ENCODE measurements at regions not wholly inside any gene's neighbourhood (a gene's known extent, or its start where the extent isn't known, plus 50 kb on each side); places are given as distances from the start of the nearest gene placed in this dataset.

DNA sequence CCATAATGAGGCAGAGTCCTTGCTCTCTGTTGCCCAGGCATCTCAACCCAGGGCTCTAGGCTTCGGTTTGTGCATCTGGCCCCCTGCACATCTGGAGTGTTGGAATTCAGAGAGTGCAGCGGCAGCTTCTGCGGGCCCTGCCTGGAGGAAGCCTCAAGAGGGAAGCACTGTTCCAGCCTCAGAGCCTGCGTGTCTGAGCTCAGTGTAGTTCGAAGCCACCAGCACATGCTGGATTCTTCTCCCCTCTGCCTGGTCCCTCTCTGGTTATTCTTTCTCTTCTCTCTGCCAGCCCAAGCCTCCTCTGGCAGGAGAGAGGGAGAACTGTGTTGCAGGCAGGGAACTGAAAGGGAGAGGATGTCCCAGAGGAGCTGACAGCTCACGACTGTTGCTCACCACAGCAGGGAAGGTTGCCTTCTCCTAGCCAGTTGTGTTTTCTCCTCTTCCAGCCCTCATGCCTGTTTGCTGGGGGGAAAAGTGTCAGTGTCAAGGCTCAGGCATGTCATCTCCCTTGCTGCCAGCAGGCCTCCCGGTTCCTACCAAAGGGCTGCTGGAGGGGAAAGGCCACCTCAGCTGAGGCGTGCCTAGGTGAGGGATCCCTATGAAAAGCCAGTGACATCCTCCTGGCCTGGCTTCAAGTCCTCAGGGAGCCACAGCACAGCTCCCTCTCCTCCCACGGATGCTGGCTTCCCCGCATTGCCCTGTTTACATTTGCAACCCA lies 126.0 kb upstream of the LRFN2 start:
- TF ChIP-seq, protein P1, sequence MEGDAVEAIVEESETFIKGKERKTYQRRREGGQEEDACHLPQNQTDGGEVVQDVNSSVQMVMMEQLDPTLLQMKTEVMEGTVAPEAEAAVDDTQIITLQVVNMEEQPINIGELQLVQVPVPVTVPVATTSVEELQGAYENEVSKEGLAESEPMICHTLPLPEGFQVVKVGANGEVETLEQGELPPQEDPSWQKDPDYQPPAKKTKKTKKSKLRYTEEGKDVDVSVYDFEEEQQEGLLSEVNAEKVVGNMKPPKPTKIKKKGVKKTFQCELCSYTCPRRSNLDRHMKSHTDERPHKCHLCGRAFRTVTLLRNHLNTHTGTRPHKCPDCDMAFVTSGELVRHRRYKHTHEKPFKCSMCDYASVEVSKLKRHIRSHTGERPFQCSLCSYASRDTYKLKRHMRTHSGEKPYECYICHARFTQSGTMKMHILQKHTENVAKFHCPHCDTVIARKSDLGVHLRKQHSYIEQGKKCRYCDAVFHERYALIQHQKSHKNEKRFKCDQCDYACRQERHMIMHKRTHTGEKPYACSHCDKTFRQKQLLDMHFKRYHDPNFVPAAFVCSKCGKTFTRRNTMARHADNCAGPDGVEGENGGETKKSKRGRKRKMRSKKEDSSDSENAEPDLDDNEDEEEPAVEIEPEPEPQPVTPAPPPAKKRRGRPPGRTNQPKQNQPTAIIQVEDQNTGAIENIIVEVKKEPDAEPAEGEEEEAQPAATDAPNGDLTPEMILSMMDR (conservative IDR thresholded peaks at IDR 0.05 in 1 of 2, IDR thresholded peaks at IDR 0.05 in 1 of 2; ENCODE audit: extremely low read depth in 1 of 2, insufficient read depth in 1 of 2, low read depth in 1 of 2, low read length in 2 of 2) = no peak
- TF ChIP-seq EZH2 (IDR thresholded peaks at IDR 0.05; ENCODE audit: borderline replicate concordance, low read length) = no peak

All from mammary epithelial cell (primary cell).